Transverse colon (tissue), 3 donors: ENCODE measurements at regions not wholly inside any gene's neighbourhood (a gene's known extent, or its start where the extent isn't known, plus 50 kb on each side); places are given as distances from the start of the nearest gene placed in this dataset.

Source experiments
- CTCF ChIP-seq, 5 experiments: fragments of 200-600 bp in 3 of 5; fragments of 450-650 bp in 2 of 5; sonication (generic) in 3 of 5; IDR thresholded peaks; 1 replicate in 2 of 5; 2 replicates in 3 of 5; pipeline ENCODE4 v1.5.1; 2016 to 2017; ENCODE audit warnings: antibody characterized with exemption in 5 of 5, inconsistent platforms in 3 of 5, mild to moderate bottlenecking in 2 of 5, moderate library complexity in 1 of 5
- POLR2A ChIP-seq: fragments of 450-650 bp; IDR thresholded peaks from one replicate; pipeline ENCODE4 v1.6.1; 2016; ENCODE audit warnings: antibody characterized with exemption, mild to moderate bottlenecking, moderate library complexity

DNA sequence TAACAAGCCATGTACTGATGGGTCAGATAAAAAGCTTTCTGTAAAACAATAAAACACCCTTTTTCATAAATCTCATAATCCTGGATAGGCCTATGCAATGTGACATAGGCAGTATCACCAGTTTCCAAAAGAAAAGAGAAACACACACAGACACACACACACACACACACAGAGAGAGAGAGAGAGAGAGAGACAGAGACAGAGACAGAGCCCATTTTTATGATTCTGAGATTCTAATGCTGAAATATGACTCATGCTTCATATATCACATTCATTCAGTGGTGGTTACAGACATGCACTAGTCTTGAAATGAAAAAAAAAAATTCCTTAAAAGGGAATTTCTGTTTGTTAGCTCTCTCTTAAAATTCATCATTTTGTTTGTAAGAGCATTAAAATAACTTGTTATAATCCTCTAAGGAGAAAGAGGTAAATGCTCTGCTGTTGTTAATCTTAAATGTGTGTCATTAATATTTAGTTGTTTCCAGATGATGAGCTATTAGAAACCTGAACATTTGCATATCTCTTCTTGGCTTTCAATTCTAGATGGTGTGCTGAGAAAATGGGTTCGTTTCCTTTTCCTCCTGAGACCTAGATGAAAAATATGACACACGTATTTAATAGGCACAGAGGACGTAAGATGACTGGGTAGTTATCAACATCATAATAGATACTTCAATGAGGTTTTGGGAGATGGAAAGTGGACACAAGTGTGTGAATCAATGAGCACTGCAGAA is 1598.7 kb upstream of the ACVR2A start:
- TF ChIP-seq CTCF (IDR thresholded peaks at IDR 0.05): no peak
- no peak for TF ChIP-seq POLR2A
